ENCODE measurements at regions not wholly inside any gene's neighbourhood (a gene's known extent, or its start where the extent isn't known, plus 50 kb on each side); places are given as distances from the start of the nearest gene placed in this dataset.
A peak's percentile ranks its signal among the peaks of the same experiment; 100 is the strongest.

DNA sequence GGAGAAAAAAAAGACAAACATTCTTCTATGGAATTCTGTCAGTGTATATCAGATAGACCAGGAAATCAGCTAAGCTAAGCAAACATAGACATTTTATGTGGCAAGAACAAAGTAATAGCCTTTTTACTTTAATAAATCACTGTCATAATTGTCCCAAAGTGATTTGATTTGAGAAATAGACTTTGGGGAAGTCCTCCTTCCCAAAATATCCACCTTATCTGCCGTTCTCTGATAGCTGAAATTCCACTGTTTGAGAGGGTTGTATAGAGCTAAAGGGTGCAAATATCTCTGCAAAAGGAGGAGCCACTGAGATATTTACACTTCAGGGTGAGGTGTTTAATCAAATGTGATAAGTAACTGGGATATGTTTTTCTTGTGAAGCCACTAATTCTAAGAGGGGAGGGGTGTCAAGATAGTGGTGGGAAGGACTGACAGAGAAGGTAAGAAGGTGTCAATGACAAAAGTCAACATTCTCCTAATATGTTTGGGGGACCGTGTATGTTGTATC lies 544.4 kb upstream of the JAG1 start:
- H3K4me3 ChIP-seq: no peak overlapping the region
- H3K27me3 ChIP-seq: no peaks in the 10 kb centered on the region
- DNase-seq (ENCODE audit: low read depth in 1 of 2, low spot score in 1 of 2): no peak
- H3K9me3 ChIP-seq (ENCODE audit: low read depth): no peaks in the 10 kb centered on the region
- TF ChIP-seq, protein P1, sequence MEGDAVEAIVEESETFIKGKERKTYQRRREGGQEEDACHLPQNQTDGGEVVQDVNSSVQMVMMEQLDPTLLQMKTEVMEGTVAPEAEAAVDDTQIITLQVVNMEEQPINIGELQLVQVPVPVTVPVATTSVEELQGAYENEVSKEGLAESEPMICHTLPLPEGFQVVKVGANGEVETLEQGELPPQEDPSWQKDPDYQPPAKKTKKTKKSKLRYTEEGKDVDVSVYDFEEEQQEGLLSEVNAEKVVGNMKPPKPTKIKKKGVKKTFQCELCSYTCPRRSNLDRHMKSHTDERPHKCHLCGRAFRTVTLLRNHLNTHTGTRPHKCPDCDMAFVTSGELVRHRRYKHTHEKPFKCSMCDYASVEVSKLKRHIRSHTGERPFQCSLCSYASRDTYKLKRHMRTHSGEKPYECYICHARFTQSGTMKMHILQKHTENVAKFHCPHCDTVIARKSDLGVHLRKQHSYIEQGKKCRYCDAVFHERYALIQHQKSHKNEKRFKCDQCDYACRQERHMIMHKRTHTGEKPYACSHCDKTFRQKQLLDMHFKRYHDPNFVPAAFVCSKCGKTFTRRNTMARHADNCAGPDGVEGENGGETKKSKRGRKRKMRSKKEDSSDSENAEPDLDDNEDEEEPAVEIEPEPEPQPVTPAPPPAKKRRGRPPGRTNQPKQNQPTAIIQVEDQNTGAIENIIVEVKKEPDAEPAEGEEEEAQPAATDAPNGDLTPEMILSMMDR (IDR thresholded peaks at IDR 0.05; ENCODE audit: low read depth, low read length): no peak
- peak overlapping the region; percentile 84 for H3K27ac ChIP-seq
- no peaks in the 10 kb centered on the region for H3K36me3 ChIP-seq
- peaks cover 65% of the 10 kb centered on the region for H3K4me1 ChIP-seq (ENCODE audit: low read depth)

DNA sequence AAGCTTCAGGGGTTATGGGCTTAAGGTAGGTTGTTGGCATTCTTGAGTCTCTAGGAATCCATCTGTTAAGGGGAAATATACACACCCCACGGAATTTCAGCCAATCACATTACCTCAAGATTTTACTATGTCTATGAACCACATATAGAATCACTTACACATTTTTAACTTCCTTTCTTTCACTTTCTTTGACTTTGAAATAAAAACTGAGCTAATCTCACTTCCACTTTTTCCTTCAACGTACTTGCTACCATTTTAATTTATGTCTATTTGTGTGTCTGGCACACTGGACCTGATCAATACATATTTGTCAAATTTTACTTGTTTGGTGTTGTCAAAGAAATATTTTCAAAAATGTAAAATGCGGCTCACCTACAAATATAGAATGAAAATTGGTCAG lies 545.4 kb upstream of the JAG1 start:
- Histone ChIP-seq H3K4me1 (ENCODE audit: low read depth) (peaks cover 64% of the 10 kb centered on the region), H3K9me3 (ENCODE audit: low read depth) (no peaks in the 10 kb centered on the region), H3K4me3 (no peak overlapping the region), H3K36me3 (no peaks in the 10 kb centered on the region), H3K27me3 (no peaks in the 10 kb centered on the region), H3K27ac (peak overlapping the region; percentile 84)
- TF ChIP-seq, protein P1 (IDR thresholded peaks at IDR 0.05; ENCODE audit: low read depth, low read length): no peak
- DNase-seq (ENCODE audit: low read depth in 1 of 2, low spot score in 1 of 2): no peak

DNA sequence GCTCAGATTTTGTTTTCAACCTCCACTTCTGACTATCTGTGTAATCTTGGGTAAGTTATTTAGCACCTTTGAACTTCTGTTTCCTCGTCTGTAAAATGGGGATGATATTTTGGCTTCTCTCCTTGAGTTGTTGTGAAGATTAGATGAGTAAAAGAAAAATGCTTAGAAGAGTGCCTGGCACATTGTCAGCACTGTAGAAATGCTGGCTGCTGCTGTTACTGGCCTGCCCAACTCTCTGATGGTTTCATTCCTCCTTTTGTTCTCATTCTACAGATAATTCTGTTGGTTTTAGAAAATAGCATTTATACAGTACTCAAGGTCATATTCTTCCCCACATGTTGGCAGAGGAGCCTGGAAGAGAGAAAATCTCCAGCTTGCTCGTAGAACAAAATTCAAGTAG lies 547.2 kb upstream of the JAG1 start:
- TF ChIP-seq, protein P1 (IDR thresholded peaks at IDR 0.05; ENCODE audit: low read depth, low read length): no peak
- peak in 1 of 2 donors; percentile 58 for DNase-seq (ENCODE audit: low read depth in 1 of 2, low spot score in 1 of 2)
- no peaks in the 10 kb centered on the region for H3K36me3 ChIP-seq
- H3K27ac ChIP-seq: no peak overlapping the region
- H3K9me3 ChIP-seq (ENCODE audit: low read depth): no peaks in the 10 kb centered on the region
- no peaks in the 10 kb centered on the region for H3K27me3 ChIP-seq
- H3K4me1 ChIP-seq (ENCODE audit: low read depth): peaks cover 46% of the 10 kb centered on the region
- H3K4me3 ChIP-seq: no peak overlapping the region

DNA sequence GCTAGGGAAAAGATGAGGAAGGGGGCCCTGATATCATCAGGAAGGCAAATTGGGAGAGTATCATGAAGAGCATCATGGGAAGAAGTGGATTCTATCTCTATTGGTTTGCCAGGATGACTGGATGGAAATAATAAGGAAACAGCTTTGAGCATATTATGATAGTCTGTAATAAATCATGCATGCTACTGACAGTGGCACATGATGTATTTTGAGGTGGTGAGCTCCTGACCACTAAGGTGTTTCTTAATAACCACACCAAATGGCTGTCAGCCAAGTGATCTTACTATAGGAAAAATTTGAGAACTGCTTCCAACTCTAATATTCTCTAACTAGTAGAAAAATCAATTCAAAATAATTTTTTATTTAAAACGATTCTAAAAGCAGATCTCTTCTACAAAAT lies 548.4 kb upstream of the JAG1 start:
- Histone ChIP-seq H3K9me3 (ENCODE audit: low read depth) (no peaks in the 10 kb centered on the region), H3K27ac (no peak overlapping the region), H3K27me3 (no peaks in the 10 kb centered on the region), H3K36me3 (no peaks in the 10 kb centered on the region), H3K4me1 (ENCODE audit: low read depth) (peaks cover 34% of the 10 kb centered on the region), H3K4me3 (no peak overlapping the region)
- DNase-seq (ENCODE audit: low read depth in 1 of 2, low spot score in 1 of 2): no peak
- TF ChIP-seq, protein P1 (IDR thresholded peaks at IDR 0.05; ENCODE audit: low read depth, low read length): no peak

DNA sequence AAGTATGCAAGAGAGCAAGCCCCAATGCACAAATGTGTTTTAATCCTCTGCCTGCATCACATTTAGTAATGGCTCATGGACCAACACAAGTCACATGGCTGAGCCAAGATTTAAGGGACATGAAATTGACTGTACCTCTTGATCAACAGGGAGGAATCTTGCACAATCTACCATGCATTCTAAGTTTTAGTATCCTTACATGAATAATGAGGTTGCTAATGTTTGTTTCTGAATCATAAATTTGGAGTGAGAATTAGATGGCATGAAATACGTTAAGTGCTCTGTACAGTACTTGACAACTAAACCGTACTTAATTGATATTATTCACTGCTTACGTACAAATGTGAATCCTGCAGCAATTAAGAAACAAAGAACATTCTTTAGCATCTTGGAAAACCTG lies 553.8 kb upstream of the JAG1 start:
- TF ChIP-seq, protein P1 (IDR thresholded peaks at IDR 0.05; ENCODE audit: low read depth, low read length): no peak
- no peak for DNase-seq (ENCODE audit: low read depth in 1 of 2, low spot score in 1 of 2)
- H3K4me3 ChIP-seq: no peak overlapping the region
- peaks cover 3% of the 10 kb centered on the region for H3K4me1 ChIP-seq (ENCODE audit: low read depth)
- H3K36me3 ChIP-seq: no peaks in the 10 kb centered on the region
- H3K9me3 ChIP-seq (ENCODE audit: low read depth): no peaks in the 10 kb centered on the region
- H3K27ac ChIP-seq: no peak overlapping the region
- no peaks in the 10 kb centered on the region for H3K27me3 ChIP-seq

DNA sequence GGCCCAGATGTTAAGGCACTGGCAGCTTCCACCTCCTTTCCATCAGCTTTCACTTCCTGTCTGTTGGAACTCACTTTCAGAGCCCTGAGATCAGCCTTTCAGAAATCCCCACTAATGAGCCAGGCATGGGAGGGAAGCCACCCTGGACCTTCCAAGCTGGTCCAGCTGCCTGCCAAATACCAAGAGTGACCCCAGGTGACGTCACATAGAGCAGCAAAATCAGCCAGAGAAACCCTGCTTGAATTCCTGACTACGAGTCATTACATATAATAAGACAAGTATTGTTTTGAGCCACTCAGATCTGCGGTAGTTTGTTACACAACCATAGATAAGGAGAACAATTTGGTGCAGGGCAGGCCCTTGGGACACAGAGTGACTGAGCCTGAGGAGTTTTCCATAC lies 556.0 kb upstream of the JAG1 start:
- no peaks in the 10 kb centered on the region for H3K36me3 ChIP-seq
- H3K27ac ChIP-seq: peak overlapping the region; percentile 37
- TF ChIP-seq, protein P1 (IDR thresholded peaks at IDR 0.05; ENCODE audit: low read depth, low read length): no peak
- no peaks in the 10 kb centered on the region for H3K9me3 ChIP-seq (ENCODE audit: low read depth)
- no peaks in the 10 kb centered on the region for H3K27me3 ChIP-seq
- peak; percentile 46 to 98 for DNase-seq (ENCODE audit: low read depth in 1 of 2, low spot score in 1 of 2)
- no peak overlapping the region for H3K4me3 ChIP-seq
- peaks cover 12% of the 10 kb centered on the region for H3K4me1 ChIP-seq (ENCODE audit: low read depth)
